ENCODE measurements at regions not wholly inside any gene's neighbourhood (a gene's known extent, or its start where the extent isn't known, plus 50 kb on each side); places are given as distances from the start of the nearest gene placed in this dataset.

GRCh38 chrX:45804276-45804675 lies 603.6 kb upstream of the DIPK2B start:
- no peak for DNase-seq (ENCODE audit: low read depth, low spot score)
- FAIRE-seq: no peak
- Histone ChIP-seq H3K27me3 (ENCODE audit: control insufficient read depth, extremely low read depth, insufficient read depth, low read length) (no peaks in the 10 kb centered on the region), H3K9me1 (ENCODE audit: control insufficient read depth, extremely low read depth, insufficient read depth, low read length) (no peaks in the 10 kb centered on the region), H3K36me3 (ENCODE audit: control insufficient read depth in 2 of 2, extremely low read depth in 1 of 2, insufficient read depth in 2 of 2, low read length in 2 of 2) (peaks cover 2 to 3% of the 10 kb centered on the region in 2 experiments), H4K20me1 (ENCODE audit: control insufficient read depth, extremely low read depth, insufficient read depth, low read length) (no peaks in the 10 kb centered on the region), H2AFZ (ENCODE audit: control insufficient read depth, low read length) (no peak overlapping the region), H3K9me3 (ENCODE audit: control insufficient read depth, low read depth, low read length) (no peaks in the 10 kb centered on the region), H3K4me2 (ENCODE audit: control insufficient read depth, extremely low read depth, insufficient read depth, low read depth, low read length) (peak overlapping the region; percentile 66), H3K79me2 (ENCODE audit: control insufficient read depth, insufficient read depth, low read length) (peaks cover 48% of the 10 kb centered on the region), H3K4me3 (ENCODE audit: control insufficient read depth in 2 of 3, extremely low read depth in 1 of 3, insufficient read depth in 2 of 3, low read depth in 1 of 3, low read length in 3 of 3) (no peak overlapping the region), H3K4me1 (ENCODE audit: control insufficient read depth, extremely low read depth, insufficient read depth, low read length) (peaks cover 76% of the 10 kb centered on the region), H3K9ac (ENCODE audit: control insufficient read depth, extremely low read depth, insufficient read depth, low read length) (peak overlapping the region; percentile 22), H3K27ac (ENCODE audit: control insufficient read depth, insufficient read depth, low read length) (peak overlapping the region; percentile 66)
- TF ChIP-seq EZH2 (IDR thresholded peaks at IDR 0.05; ENCODE audit: low read length) (no peak), CTCF (optimal IDR thresholded peaks at IDR 0.05 in 1 of 3, IDR thresholded peaks at IDR 0.05 in 1 of 3, conservative IDR thresholded peaks at IDR 0.05 in 1 of 3; ENCODE audit: extremely low read depth in 1 of 3, insufficient read depth in 2 of 3, low read length in 3 of 3) (no peak)
- dilution Hi-C loops (cut with MboI; ENCODE audit: extremely low pct_ligation_motif_present, low sequenced_read_pairs): no loop called here

GRCh38 chrX:45803383-45803921 lies 602.8 kb upstream of the DIPK2B start:
- peaks cover 2 to 3% of the 10 kb centered on the region in 2 experiments for H3K36me3 ChIP-seq (ENCODE audit: control insufficient read depth in 2 of 2, extremely low read depth in 1 of 2, insufficient read depth in 2 of 2, low read length in 2 of 2)
- no peaks in the 10 kb centered on the region for H3K9me1 ChIP-seq (ENCODE audit: control insufficient read depth, extremely low read depth, insufficient read depth, low read length)
- H2AFZ ChIP-seq (ENCODE audit: control insufficient read depth, low read length): no peak overlapping the region
- dilution Hi-C loops (cut with MboI; ENCODE audit: extremely low pct_ligation_motif_present, low sequenced_read_pairs): no loop called here
- H3K9ac ChIP-seq (ENCODE audit: control insufficient read depth, extremely low read depth, insufficient read depth, low read length): peak overlapping the region; percentile 54
- DNase-seq (ENCODE audit: low read depth, low spot score): peak; percentile 73
- H3K4me2 ChIP-seq (ENCODE audit: control insufficient read depth, extremely low read depth, insufficient read depth, low read depth, low read length): peak overlapping the region; percentile 66
- peak; percentile 88 for FAIRE-seq
- no peaks in the 10 kb centered on the region for H4K20me1 ChIP-seq (ENCODE audit: control insufficient read depth, extremely low read depth, insufficient read depth, low read length)
- H3K27me3 ChIP-seq (ENCODE audit: control insufficient read depth, extremely low read depth, insufficient read depth, low read length): no peaks in the 10 kb centered on the region
- peak overlapping the region; percentile 67 for H3K27ac ChIP-seq (ENCODE audit: control insufficient read depth, insufficient read depth, low read length)
- no peaks in the 10 kb centered on the region for H3K9me3 ChIP-seq (ENCODE audit: control insufficient read depth, low read depth, low read length)
- TF ChIP-seq EZH2 (IDR thresholded peaks at IDR 0.05; ENCODE audit: low read length): no peak
- no peak for TF ChIP-seq CTCF (optimal IDR thresholded peaks at IDR 0.05 in 1 of 3, IDR thresholded peaks at IDR 0.05 in 1 of 3, conservative IDR thresholded peaks at IDR 0.05 in 1 of 3; ENCODE audit: extremely low read depth in 1 of 3, insufficient read depth in 2 of 3, low read length in 3 of 3)
- peak overlapping the region; percentile 7 to 29 (median 11) for H3K4me3 ChIP-seq (ENCODE audit: control insufficient read depth in 2 of 3, extremely low read depth in 1 of 3, insufficient read depth in 2 of 3, low read depth in 1 of 3, low read length in 3 of 3)
- H3K79me2 ChIP-seq (ENCODE audit: control insufficient read depth, insufficient read depth, low read length): peaks cover 53% of the 10 kb centered on the region
- H3K4me1 ChIP-seq (ENCODE audit: control insufficient read depth, extremely low read depth, insufficient read depth, low read length): peaks cover 74% of the 10 kb centered on the region
